Parathyroid adenoma (tissue), 2 donors: ENCODE measurements at regions not wholly inside any gene's neighbourhood (a gene's known extent, or its start where the extent isn't known, plus 50 kb on each side); places are given as distances from the start of the nearest gene placed in this dataset.

Experiments used
- H2AFZ ChIP-seq: fragments of 300-600 bp; sonication (generic); one replicate; pipeline ENCODE4 v1.7.0; 2017; ENCODE audit warnings: antibody characterized with exemption, mild to moderate bottlenecking
- H3K27ac ChIP-seq: fragments of 300-600 bp; sonication (generic); one replicate; pipeline ENCODE4 v1.7.0; 2017
- H3K27me3 ChIP-seq: fragments of 300-600 bp; sonication (generic); one replicate; pipeline ENCODE4 v1.7.0; 2017; ENCODE audit warnings: low read length; ENCODE audit not compliant: control insufficient read depth, insufficient read depth
- H3K36me3 ChIP-seq: fragments of 300-600 bp; sonication (generic); one replicate; pipeline ENCODE4 v1.7.0; 2017; ENCODE audit warnings: low read length; ENCODE audit not compliant: control insufficient read depth, insufficient read depth
- H3K4me1 ChIP-seq: fragments of 300-600 bp; sonication (generic); one replicate; pipeline ENCODE4 v1.7.0; 2017; ENCODE audit warnings: control low read depth
- H3K4me2 ChIP-seq: fragments of 300-600 bp; sonication (generic); one replicate; pipeline ENCODE4 v1.7.0; 2017; ENCODE audit warnings: low read length
- H3K4me3 ChIP-seq: fragments of 300-600 bp; sonication (generic); one replicate; pipeline ENCODE4 v1.7.0; 2017; ENCODE audit warnings: low read depth, low read length
- H3K79me2 ChIP-seq: fragments of 300-600 bp; sonication (generic); one replicate; pipeline ENCODE4 v1.7.0; 2017; ENCODE audit warnings: control low read depth
- H3K9ac ChIP-seq: fragments of 300-600 bp; sonication (generic); one replicate; pipeline ENCODE4 v1.7.0; 2017; ENCODE audit warnings: mild to moderate bottlenecking
- H3K9me3 ChIP-seq: fragments of 300-600 bp; sonication (generic); one replicate; pipeline ENCODE4 v1.7.0; 2017; ENCODE audit warnings: low read length; ENCODE audit not compliant: control insufficient read depth
- CTCF ChIP-seq: fragments of 300-600 bp; sonication (generic); IDR thresholded peaks from one replicate; pipeline ENCODE4 v1.7.0; 2017; ENCODE audit warnings: antibody characterized with exemption, mild to moderate bottlenecking
- donor health status: primary hyperparathyroidism.

GRCh38 chr3:152891678-152892077 lies 56.7 kb downstream of the P2RY1 start:
- no peaks in the 10 kb centered on the region for H3K27me3 ChIP-seq
- H3K4me1 ChIP-seq: no peaks in the 10 kb centered on the region
- no peaks in the 10 kb centered on the region for H3K36me3 ChIP-seq
- no peak overlapping the region for H3K27ac ChIP-seq
- no peak overlapping the region for H2AFZ ChIP-seq
- H3K4me3 ChIP-seq: no peak overlapping the region
- H3K9me3 ChIP-seq: no peaks in the 10 kb centered on the region
- H3K79me2 ChIP-seq: no peaks in the 10 kb centered on the region
- no peak for TF ChIP-seq CTCF
- no peak overlapping the region for H3K4me2 ChIP-seq
- H3K9ac ChIP-seq: no peak overlapping the region

GRCh38 chr3:152892446-152892845 lies 57.5 kb downstream of the P2RY1 start:
- no peak overlapping the region for H3K4me2 ChIP-seq
- no peaks in the 10 kb centered on the region for H3K27me3 ChIP-seq
- H3K27ac ChIP-seq: no peak overlapping the region
- H2AFZ ChIP-seq: no peak overlapping the region
- no peaks in the 10 kb centered on the region for H3K79me2 ChIP-seq
- H3K36me3 ChIP-seq: no peaks in the 10 kb centered on the region
- no peak overlapping the region for H3K9ac ChIP-seq
- no peak for TF ChIP-seq CTCF
- H3K9me3 ChIP-seq: no peaks in the 10 kb centered on the region
- H3K4me3 ChIP-seq: no peak overlapping the region
- H3K4me1 ChIP-seq: no peaks in the 10 kb centered on the region

- H3K4me1 ChIP-seq: no peaks in the 10 kb centered on the region
- no peaks in the 10 kb centered on the region for H3K36me3 ChIP-seq
- no peak overlapping the region for H3K4me3 ChIP-seq
- H3K27me3 ChIP-seq: no peaks in the 10 kb centered on the region
- no peaks in the 10 kb centered on the region for H3K9me3 ChIP-seq
- no peak overlapping the region for H3K27ac ChIP-seq
- no peak for TF ChIP-seq CTCF
- H3K79me2 ChIP-seq: no peaks in the 10 kb centered on the region
- no peak overlapping the region for H3K4me2 ChIP-seq
- no peak overlapping the region for H2AFZ ChIP-seq
- H3K9ac ChIP-seq: no peak overlapping the region
Measured at GRCh38 chr3:152893647-152894046, 58.7 kb downstream of the P2RY1 start.

GRCh38 chr3:152899306-152899705 lies 64.4 kb downstream of the P2RY1 start:
- no peak for TF ChIP-seq CTCF
- H3K27me3 ChIP-seq: no peaks in the 10 kb centered on the region
- H3K4me2 ChIP-seq: no peak overlapping the region
- no peak overlapping the region for H3K4me3 ChIP-seq
- no peak overlapping the region for H3K9ac ChIP-seq
- H3K36me3 ChIP-seq: no peaks in the 10 kb centered on the region
- no peaks in the 10 kb centered on the region for H3K79me2 ChIP-seq
- no peak overlapping the region for H3K27ac ChIP-seq
- H2AFZ ChIP-seq: no peak overlapping the region
- no peaks in the 10 kb centered on the region for H3K4me1 ChIP-seq
- no peaks in the 10 kb centered on the region for H3K9me3 ChIP-seq

- H3K4me2 ChIP-seq: no peak overlapping the region
- no peaks in the 10 kb centered on the region for H3K9me3 ChIP-seq
- no peaks in the 10 kb centered on the region for H3K79me2 ChIP-seq
- no peak overlapping the region for H3K4me3 ChIP-seq
- no peak for TF ChIP-seq CTCF
- no peak overlapping the region for H3K27ac ChIP-seq
- no peak overlapping the region for H2AFZ ChIP-seq
- no peaks in the 10 kb centered on the region for H3K4me1 ChIP-seq
- H3K36me3 ChIP-seq: no peaks in the 10 kb centered on the region
- H3K9ac ChIP-seq: no peak overlapping the region
- H3K27me3 ChIP-seq: no peaks in the 10 kb centered on the region
Measured at GRCh38 chr3:152902141-152902669, 67.3 kb downstream of the P2RY1 start.
